ENCODE measurements at regions not wholly inside any gene's neighbourhood (a gene's known extent, or its start where the extent isn't known, plus 50 kb on each side); places are given as distances from the start of the nearest gene placed in this dataset.

DNA sequence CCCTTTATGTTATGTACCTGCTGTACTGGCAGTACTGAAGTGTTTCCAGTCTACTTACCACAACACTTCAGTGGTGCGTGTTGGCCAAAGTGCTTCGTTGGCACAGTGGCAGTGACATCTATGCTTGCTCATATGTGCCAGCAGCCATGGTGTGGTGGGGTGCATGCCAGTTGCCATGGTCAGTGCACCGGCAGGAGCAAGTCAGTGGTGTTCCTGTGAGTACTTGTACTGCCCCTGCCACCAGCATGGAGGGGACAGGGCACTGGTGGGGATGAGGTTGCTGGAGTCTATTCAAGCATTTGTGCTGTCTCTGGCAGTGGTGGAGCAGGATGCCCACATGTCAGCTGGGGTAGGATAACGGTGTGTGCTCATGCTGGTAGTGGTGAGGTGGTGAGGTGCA is 800.0 kb downstream of the TRHDE start:
- ChIA-PET CTCF (interaction anchor here (0.5 kb wide), 1 partner anchor 730 kb away, joined by 3 read pairs; no protein-coding TSS in a partner anchor), POLR2A (no interaction called here)
- TF ChIP-seq, protein P1, sequence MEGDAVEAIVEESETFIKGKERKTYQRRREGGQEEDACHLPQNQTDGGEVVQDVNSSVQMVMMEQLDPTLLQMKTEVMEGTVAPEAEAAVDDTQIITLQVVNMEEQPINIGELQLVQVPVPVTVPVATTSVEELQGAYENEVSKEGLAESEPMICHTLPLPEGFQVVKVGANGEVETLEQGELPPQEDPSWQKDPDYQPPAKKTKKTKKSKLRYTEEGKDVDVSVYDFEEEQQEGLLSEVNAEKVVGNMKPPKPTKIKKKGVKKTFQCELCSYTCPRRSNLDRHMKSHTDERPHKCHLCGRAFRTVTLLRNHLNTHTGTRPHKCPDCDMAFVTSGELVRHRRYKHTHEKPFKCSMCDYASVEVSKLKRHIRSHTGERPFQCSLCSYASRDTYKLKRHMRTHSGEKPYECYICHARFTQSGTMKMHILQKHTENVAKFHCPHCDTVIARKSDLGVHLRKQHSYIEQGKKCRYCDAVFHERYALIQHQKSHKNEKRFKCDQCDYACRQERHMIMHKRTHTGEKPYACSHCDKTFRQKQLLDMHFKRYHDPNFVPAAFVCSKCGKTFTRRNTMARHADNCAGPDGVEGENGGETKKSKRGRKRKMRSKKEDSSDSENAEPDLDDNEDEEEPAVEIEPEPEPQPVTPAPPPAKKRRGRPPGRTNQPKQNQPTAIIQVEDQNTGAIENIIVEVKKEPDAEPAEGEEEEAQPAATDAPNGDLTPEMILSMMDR (IDR thresholded peaks at IDR 0.05; ENCODE audit: unreplicated experiment) = no peak
- H3K4me1 Mint-ChIP-seq (ENCODE audit: insufficient read depth, unreplicated experiment) = no peaks in the 10 kb centered on the region
- no TSS peak for BruUV-seq (replicated peaks)
- H3K4me3 Mint-ChIP-seq (ENCODE audit: unreplicated experiment) = no peak overlapping the region
- H3K36me3 Mint-ChIP-seq (ENCODE audit: insufficient read depth, unreplicated experiment) = no peaks in the 10 kb centered on the region
- no peak overlapping the region for H3K27ac Mint-ChIP-seq (ENCODE audit: low read depth, unreplicated experiment)
- H3K9me3 Mint-ChIP-seq (ENCODE audit: unreplicated experiment) = peaks cover 6% of the 10 kb centered on the region
- DNase-seq (ENCODE audit: unreplicated experiment) = no peak
- intact Hi-C loops (cut with micrococcal nuclease) = no loop called here
- H3K27me3 Mint-ChIP-seq (ENCODE audit: insufficient read depth, unreplicated experiment) = no peaks in the 10 kb centered on the region

DNA sequence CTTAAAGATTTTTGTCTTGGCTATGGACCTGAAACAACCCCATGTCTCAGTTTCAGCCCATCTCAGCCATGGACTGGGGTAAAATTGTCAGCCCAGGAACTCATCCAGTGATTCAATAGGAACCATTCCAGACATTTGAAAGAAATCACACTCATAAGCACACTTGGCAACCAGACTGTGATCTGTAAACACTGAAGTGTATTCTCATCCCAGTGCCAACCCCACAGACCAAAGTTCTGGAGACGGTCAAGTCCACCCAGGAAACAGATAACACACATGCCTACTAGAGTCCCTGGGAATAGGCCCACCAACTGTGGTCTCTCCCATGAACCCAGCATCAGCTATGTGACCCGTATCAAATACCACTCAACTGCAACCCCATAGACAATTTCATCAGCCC is 804.6 kb downstream of the TRHDE start:
- no TSS peak for BruUV-seq (replicated peaks)
- Mint-ChIP-seq H3K27ac (ENCODE audit: low read depth, unreplicated experiment) (no peak overlapping the region), H3K4me3 (ENCODE audit: unreplicated experiment) (no peak overlapping the region), H3K4me1 (ENCODE audit: insufficient read depth, unreplicated experiment) (peaks cover 4% of the 10 kb centered on the region), H3K27me3 (ENCODE audit: insufficient read depth, unreplicated experiment) (no peaks in the 10 kb centered on the region), H3K9me3 (ENCODE audit: unreplicated experiment) (peaks cover 12% of the 10 kb centered on the region), H3K36me3 (ENCODE audit: insufficient read depth, unreplicated experiment) (no peaks in the 10 kb centered on the region)
- CTCF ChIA-PET = no interaction called here
- TF ChIP-seq, protein P1 (IDR thresholded peaks at IDR 0.05; ENCODE audit: unreplicated experiment) = no peak
- POLR2A ChIA-PET = interaction anchor here (0.6 kb wide), 1 partner anchor 16 kb away, joined by 3 read pairs; no protein-coding TSS in a partner anchor
- no peak for DNase-seq (ENCODE audit: unreplicated experiment)
- intact Hi-C loops (cut with micrococcal nuclease) = no loop called here

DNA sequence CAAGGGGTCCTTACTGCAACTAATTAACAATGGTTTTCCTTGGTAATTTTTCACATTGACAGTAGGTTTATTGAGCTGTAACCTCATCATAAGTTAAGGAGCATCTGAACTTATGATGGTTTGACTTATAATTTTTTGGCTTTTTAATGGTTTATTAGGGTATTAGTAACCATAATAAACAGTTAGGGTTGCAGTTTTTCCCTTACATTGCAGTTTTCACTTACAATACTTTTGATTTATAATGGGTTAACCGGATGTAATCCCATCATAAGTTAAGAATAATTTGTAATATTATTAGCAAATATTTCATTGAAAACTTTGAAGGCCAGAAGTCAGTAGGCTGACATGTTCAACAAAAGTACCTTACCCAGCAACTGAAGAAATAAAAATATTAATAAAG is 811.6 kb downstream of the TRHDE start:
- TF ChIP-seq, protein P1 (IDR thresholded peaks at IDR 0.05; ENCODE audit: unreplicated experiment) = no peak
- ChIA-PET CTCF (no interaction called here), POLR2A (no interaction called here)
- intact Hi-C loops (cut with micrococcal nuclease) = no loop called here
- no peaks in the 10 kb centered on the region for H3K27me3 Mint-ChIP-seq (ENCODE audit: insufficient read depth, unreplicated experiment)
- no peaks in the 10 kb centered on the region for H3K36me3 Mint-ChIP-seq (ENCODE audit: insufficient read depth, unreplicated experiment)
- DNase-seq (ENCODE audit: unreplicated experiment) = no peak
- no peak overlapping the region for H3K27ac Mint-ChIP-seq (ENCODE audit: low read depth, unreplicated experiment)
- peaks cover 7% of the 10 kb centered on the region for H3K9me3 Mint-ChIP-seq (ENCODE audit: unreplicated experiment)
- no TSS peak for BruUV-seq (replicated peaks)
- H3K4me1 Mint-ChIP-seq (ENCODE audit: insufficient read depth, unreplicated experiment) = peaks cover 10% of the 10 kb centered on the region
- H3K4me3 Mint-ChIP-seq (ENCODE audit: unreplicated experiment) = no peak overlapping the region

DNA sequence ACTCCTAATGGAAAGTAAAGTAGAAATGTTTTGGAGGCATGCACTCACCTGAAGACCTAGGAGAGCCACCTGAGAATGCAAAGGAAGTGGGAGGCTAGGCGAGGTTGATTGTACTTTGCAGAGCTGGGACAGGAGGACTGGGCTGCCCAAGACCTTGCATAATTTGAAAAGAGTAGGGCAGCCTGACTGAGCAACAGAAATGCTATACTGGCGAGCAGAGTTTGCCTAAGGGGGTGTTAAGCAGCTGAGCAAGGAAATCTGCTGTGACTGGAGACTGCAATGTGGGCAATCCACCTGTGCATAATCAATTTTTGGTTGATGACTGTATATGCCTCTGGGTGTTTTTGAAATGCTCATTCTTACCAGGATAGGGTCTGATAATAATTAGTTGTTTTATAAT is 834.1 kb downstream of the TRHDE start:
- Mint-ChIP-seq H3K36me3 (ENCODE audit: insufficient read depth, unreplicated experiment) (no peaks in the 10 kb centered on the region), H3K9me3 (ENCODE audit: unreplicated experiment) (peaks cover 4% of the 10 kb centered on the region), H3K4me3 (ENCODE audit: unreplicated experiment) (no peak overlapping the region), H3K4me1 (ENCODE audit: insufficient read depth, unreplicated experiment) (peaks cover 6% of the 10 kb centered on the region), H3K27ac (ENCODE audit: low read depth, unreplicated experiment) (no peak overlapping the region), H3K27me3 (ENCODE audit: insufficient read depth, unreplicated experiment) (no peaks in the 10 kb centered on the region)
- intact Hi-C loops (cut with micrococcal nuclease) = no loop called here
- CTCF ChIA-PET = interaction anchor here (0.7 kb wide), 1 partner anchor 635 kb away, joined by 3 read pairs; no protein-coding TSS in a partner anchor
- POLR2A ChIA-PET = no interaction called here
- TF ChIP-seq, protein P1 (IDR thresholded peaks at IDR 0.05; ENCODE audit: unreplicated experiment) = no peak
- peak; percentile 1 for DNase-seq (ENCODE audit: unreplicated experiment)
- no TSS peak for BruUV-seq (replicated peaks)
